ENCODE measurements at regions not wholly inside any gene's neighbourhood (a gene's known extent, or its start where the extent isn't known, plus 50 kb on each side); places are given as distances from the start of the nearest gene placed in this dataset.

DNA sequence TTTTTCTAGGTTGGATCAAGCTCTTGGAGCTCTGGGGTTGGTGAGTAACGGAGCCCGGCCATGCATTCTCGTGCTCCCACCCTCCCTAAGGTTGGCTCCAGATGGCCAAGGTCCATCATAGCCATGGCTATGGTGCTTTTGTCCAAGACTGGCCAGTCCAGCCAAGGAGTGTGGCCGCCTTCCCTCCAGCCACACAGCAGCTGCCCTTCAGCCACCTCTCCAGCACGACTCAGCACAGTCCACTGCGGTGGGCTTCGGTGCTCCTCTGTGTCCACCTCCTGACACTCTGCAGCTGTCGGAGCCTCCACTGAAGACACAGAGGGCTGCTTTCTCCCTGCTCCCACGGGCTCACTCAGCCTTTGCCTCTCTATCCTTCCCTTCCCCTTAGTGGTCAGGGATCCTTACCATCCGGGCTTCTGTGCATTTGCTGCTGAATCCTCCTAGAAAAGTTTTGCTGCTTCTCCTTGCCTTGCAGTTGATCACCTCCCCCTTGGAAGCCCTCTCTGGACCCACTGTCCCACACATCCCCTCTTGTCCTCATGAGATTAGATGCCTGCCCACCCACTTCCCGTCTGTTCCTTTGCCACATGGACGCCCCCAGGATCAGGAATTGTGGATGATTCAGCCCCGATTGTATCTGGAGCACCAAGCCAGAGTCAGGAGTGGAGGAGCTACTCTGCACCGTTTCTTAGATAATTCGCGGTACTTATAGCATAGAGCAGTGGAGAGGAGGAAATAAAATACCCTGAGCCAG lies 177.1 kb upstream of the COPS8 start:
- no peaks in the 10 kb centered on the region for H3K27me3 ChIP-seq (ENCODE audit: low read depth)
- peak in 1 of 2 donors; percentile 51 for ATAC-seq
- H3K27ac ChIP-seq, result no peak overlapping the region
- no peaks in the 10 kb centered on the region for H3K4me1 ChIP-seq
- no peak for DNase-seq
- no peaks in the 10 kb centered on the region for H3K36me3 ChIP-seq
- intact Hi-C loops (cut with DNase I), result no loop called here
- TF ChIP-seq, protein P1, sequence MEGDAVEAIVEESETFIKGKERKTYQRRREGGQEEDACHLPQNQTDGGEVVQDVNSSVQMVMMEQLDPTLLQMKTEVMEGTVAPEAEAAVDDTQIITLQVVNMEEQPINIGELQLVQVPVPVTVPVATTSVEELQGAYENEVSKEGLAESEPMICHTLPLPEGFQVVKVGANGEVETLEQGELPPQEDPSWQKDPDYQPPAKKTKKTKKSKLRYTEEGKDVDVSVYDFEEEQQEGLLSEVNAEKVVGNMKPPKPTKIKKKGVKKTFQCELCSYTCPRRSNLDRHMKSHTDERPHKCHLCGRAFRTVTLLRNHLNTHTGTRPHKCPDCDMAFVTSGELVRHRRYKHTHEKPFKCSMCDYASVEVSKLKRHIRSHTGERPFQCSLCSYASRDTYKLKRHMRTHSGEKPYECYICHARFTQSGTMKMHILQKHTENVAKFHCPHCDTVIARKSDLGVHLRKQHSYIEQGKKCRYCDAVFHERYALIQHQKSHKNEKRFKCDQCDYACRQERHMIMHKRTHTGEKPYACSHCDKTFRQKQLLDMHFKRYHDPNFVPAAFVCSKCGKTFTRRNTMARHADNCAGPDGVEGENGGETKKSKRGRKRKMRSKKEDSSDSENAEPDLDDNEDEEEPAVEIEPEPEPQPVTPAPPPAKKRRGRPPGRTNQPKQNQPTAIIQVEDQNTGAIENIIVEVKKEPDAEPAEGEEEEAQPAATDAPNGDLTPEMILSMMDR (IDR thresholded peaks at IDR 0.05), result no peak
- no peak overlapping the region for H3K4me3 ChIP-seq
- no peaks in the 10 kb centered on the region for H3K9me3 ChIP-seq

DNA sequence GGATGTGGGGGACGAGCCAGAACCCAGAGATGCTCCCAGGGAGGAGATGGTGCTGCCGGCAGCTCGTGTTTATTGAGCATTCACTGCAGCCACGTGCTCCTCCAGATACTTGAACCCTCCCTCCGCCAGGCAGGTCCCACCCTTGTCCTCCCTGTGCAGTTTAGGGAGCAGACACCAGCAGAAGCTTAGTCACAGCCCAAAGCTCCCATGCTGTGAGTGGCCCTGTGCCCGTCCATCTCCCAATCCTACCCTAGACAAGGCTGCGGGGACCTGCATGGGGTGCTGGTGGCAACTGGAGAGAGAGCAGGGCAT lies 176.5 kb upstream of the COPS8 start:
- no peak for ATAC-seq
- H3K4me1 ChIP-seq, result no peaks in the 10 kb centered on the region

DNA sequence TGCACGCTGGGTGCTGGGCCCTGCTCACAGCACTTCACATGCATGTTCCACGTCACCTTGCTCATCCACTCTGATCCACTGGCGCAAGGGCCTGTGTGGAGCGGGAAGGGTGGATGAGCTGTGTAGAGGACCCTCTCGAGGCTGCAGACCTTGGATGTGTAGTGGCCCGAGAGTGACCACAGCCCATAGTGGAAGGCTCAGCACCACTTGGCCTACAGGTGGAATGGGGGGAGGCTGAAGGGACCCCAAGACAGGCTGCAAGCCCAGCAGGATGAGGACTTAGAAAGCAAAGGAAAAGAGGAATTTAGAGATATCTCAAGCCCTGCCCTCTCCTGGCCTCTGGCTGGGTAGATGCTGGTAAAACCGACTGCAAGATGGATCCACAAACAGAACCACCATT lies 175.9 kb upstream of the COPS8 start:
- H3K36me3 ChIP-seq, result no peaks in the 10 kb centered on the region
- DNase-seq (no peak), ATAC-seq (no peak)
- no peak overlapping the region for H3K4me3 ChIP-seq
- TF ChIP-seq, protein P1 (IDR thresholded peaks at IDR 0.05), result no peak
- no peak overlapping the region for H3K27ac ChIP-seq
- intact Hi-C loops (cut with DNase I), result no loop called here
- no peaks in the 10 kb centered on the region for H3K27me3 ChIP-seq (ENCODE audit: low read depth)
- H3K9me3 ChIP-seq, result no peaks in the 10 kb centered on the region
- H3K4me1 ChIP-seq, result no peaks in the 10 kb centered on the region

More for the DNA sequence above, 176.5 kb upstream of the COPS8 start:
- no peak overlapping the region for H3K4me3 ChIP-seq
- no peaks in the 10 kb centered on the region for H3K27me3 ChIP-seq (ENCODE audit: low read depth)
- no peaks in the 10 kb centered on the region for H3K36me3 ChIP-seq
- H3K9me3 ChIP-seq, result no peaks in the 10 kb centered on the region
- no peak for DNase-seq
- H3K27ac ChIP-seq, result no peak overlapping the region
- TF ChIP-seq, protein P1 (IDR thresholded peaks at IDR 0.05), result no peak
- intact Hi-C loops (cut with DNase I), result no loop called here

DNA sequence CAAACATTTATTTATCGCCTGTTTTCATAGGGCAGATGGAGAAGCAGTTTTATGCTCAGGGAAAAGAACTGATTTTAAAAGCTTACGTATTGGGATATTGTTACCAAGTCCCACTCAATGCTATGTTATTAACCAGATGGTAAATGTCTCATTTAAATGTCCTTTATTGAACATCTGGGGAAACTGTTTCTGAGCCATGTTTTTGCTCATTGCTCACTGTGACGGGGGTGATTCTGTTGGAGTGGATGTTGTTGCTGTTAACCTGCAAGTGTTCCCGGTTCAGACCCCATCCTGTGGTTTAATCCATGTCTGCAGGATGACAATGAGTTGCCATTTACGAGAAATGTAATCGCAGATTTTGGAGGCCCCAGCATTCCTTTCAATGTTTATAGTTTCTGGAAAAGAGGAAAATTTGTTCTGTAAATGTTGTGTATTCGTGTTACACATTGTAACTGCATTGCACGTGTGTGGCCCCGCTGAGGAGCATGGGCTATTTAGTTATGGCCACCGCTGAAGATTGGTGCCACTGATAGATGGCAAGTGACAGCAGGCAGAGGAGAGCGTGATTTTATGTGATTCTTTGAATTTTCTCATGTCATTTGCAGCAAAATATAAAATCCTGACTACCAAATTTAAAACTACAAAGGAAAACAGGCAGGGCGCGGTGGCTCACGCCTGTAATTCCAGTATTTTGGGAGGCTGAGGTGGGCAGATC lies 174.8 kb upstream of the COPS8 start:
- no peak for DNase-seq
- intact Hi-C loops (cut with DNase I), result no loop called here
- no peak for ATAC-seq

DNA sequence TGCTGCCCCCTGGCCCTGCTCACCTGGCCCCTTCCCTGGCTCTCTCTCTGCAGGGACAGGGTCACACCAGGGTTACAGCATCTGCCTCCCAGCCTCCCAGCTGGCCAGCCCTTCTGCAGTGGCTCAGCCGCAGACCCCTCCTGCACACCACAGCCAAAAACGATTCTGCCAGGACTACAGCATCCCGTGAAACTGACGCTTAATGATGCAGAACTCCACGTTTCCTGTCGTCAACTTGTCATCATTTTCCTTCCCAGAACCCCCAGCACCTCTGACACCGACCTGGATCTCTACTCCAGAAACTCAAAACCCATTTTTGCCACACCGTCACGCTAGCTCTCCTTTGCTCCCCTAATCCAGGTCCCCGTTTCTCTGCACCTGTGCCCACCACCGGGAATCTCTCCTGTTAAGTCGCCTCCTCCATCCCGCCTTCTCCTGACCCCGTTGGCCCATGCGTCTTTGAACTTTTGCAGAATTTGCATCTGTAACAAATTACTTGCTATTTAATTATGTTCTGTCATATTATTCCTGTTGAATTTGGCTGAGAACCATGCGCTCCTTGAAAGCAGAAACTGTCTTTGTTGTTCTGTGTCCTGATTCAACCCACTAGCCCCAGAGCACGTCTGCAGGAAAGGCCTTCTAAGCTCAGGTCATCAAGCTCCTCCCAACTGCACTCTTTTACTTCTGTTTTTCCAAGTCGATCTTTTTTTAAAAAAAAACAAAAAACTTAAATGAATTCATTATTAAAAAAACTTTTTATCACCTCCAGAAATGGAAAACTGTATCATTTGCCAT lies 173.2 kb upstream of the COPS8 start:
- Histone ChIP-seq H3K4me1 (peaks cover 10% of the 10 kb centered on the region), H3K9me3 (no peaks in the 10 kb centered on the region), H3K27ac (no peak overlapping the region), H3K36me3 (no peaks in the 10 kb centered on the region), H3K27me3 (ENCODE audit: low read depth) (no peaks in the 10 kb centered on the region), H3K4me3 (no peak overlapping the region)
- DNase-seq (no peak), ATAC-seq (no peak)
- TF ChIP-seq, protein P1 (IDR thresholded peaks at IDR 0.05), result no peak
- intact Hi-C loops (cut with DNase I), result no loop called here

More for the DNA sequence above, 174.8 kb upstream of the COPS8 start:
- no peaks in the 10 kb centered on the region for H3K9me3 ChIP-seq
- H3K4me3 ChIP-seq, result no peak overlapping the region
- peaks cover 7% of the 10 kb centered on the region for H3K4me1 ChIP-seq
- H3K27me3 ChIP-seq (ENCODE audit: low read depth), result no peaks in the 10 kb centered on the region
- H3K27ac ChIP-seq, result no peak overlapping the region
- H3K36me3 ChIP-seq, result no peaks in the 10 kb centered on the region
- TF ChIP-seq, protein P1 (IDR thresholded peaks at IDR 0.05), result no peak

All from lower lobe of right lung (tissue), 2 donors.